ENCODE measurements at regions not wholly inside any gene's neighbourhood (a gene's known extent, or its start where the extent isn't known, plus 50 kb on each side); places are given as distances from the start of the nearest gene placed in this dataset.

GRCh38 chr14:101481557-101481956 is 79.7 kb upstream of the DIO3 start:
- Histone ChIP-seq H3K9ac (ENCODE audit: low read depth, low read length) (no peak overlapping the region), H3K36me3 (ENCODE audit: insufficient read depth, low read length) (no peaks in the 10 kb centered on the region), H3K9me3 (ENCODE audit: insufficient read depth, low read length, severe bottlenecking) (peaks cover 11% of the 10 kb centered on the region), H3K4me1 (ENCODE audit: insufficient read depth, low read length) (no peaks in the 10 kb centered on the region), H3K27ac (ENCODE audit: low read length) (no peak overlapping the region), H4K20me1 (ENCODE audit: insufficient read depth, low read length) (peaks cover 3% of the 10 kb centered on the region; the same call in 1 of the 2 replicates), H3K79me2 (ENCODE audit: insufficient read depth, low read length) (no peaks in the 10 kb centered on the region), H3K4me3 (ENCODE audit: low read depth in 1 of 2, low read length in 2 of 2) (no peak overlapping the region), H3K27me3 (ENCODE audit: insufficient read depth, low read length, poor library complexity) (no peaks in the 10 kb centered on the region), H3K4me2 (ENCODE audit: insufficient read depth, low read length) (no peak overlapping the region), H2AFZ (ENCODE audit: low read depth, low read length) (no peak overlapping the region)
- DNase-seq (no peak), ATAC-seq (ENCODE audit: insufficient read depth, low read depth) (no peak)
- no peak for TF ChIP-seq CTCF (IDR thresholded peaks at IDR 0.05; ENCODE audit: borderline replicate concordance, extremely low read depth, low read length, poor library complexity, severe bottlenecking)
- no peak for TF ChIP-seq EZH2 (IDR thresholded peaks at IDR 0.05; ENCODE audit: borderline replicate concordance, low read depth, low read length, severe bottlenecking)

GRCh38 chr14:101482066-101482465 is 79.2 kb upstream of the DIO3 start:
- Histone ChIP-seq H3K36me3 (ENCODE audit: insufficient read depth, low read length) (no peaks in the 10 kb centered on the region), H3K27ac (ENCODE audit: low read length) (no peak overlapping the region), H3K4me2 (ENCODE audit: insufficient read depth, low read length) (no peak overlapping the region), H3K4me3 (ENCODE audit: low read depth in 1 of 2, low read length in 2 of 2) (no peak overlapping the region), H4K20me1 (ENCODE audit: insufficient read depth, low read length) (peaks cover under 1% of the 10 kb centered on the region; the same call in 1 of the 2 replicates), H3K4me1 (ENCODE audit: insufficient read depth, low read length) (no peaks in the 10 kb centered on the region), H3K27me3 (ENCODE audit: insufficient read depth, low read length, poor library complexity) (no peaks in the 10 kb centered on the region), H3K9ac (ENCODE audit: low read depth, low read length) (no peak overlapping the region), H2AFZ (ENCODE audit: low read depth, low read length) (no peak overlapping the region), H3K79me2 (ENCODE audit: insufficient read depth, low read length) (no peaks in the 10 kb centered on the region), H3K9me3 (ENCODE audit: insufficient read depth, low read length, severe bottlenecking) (peaks cover 14% of the 10 kb centered on the region)
- TF ChIP-seq CTCF (IDR thresholded peaks at IDR 0.05; ENCODE audit: borderline replicate concordance, extremely low read depth, low read length, poor library complexity, severe bottlenecking) (no peak), EZH2 (IDR thresholded peaks at IDR 0.05; ENCODE audit: borderline replicate concordance, low read depth, low read length, severe bottlenecking) (no peak)
- ATAC-seq (ENCODE audit: insufficient read depth, low read depth): no peak
- DNase-seq: no peak

- Histone ChIP-seq H3K36me3 (ENCODE audit: insufficient read depth, low read length) (no peaks in the 10 kb centered on the region), H3K27me3 (ENCODE audit: insufficient read depth, low read length, poor library complexity) (no peaks in the 10 kb centered on the region), H3K9me3 (ENCODE audit: insufficient read depth, low read length, severe bottlenecking) (peaks cover 23% of the 10 kb centered on the region), H4K20me1 (ENCODE audit: insufficient read depth, low read length) (no peaks in the 10 kb centered on the region), H3K9ac (ENCODE audit: low read depth, low read length) (no peak overlapping the region), H3K4me1 (ENCODE audit: insufficient read depth, low read length) (no peaks in the 10 kb centered on the region), H3K79me2 (ENCODE audit: insufficient read depth, low read length) (no peaks in the 10 kb centered on the region), H3K4me3 (ENCODE audit: low read depth in 1 of 2, low read length in 2 of 2) (no peak overlapping the region), H3K27ac (ENCODE audit: low read length) (no peak overlapping the region), H2AFZ (ENCODE audit: low read depth, low read length) (no peak overlapping the region), H3K4me2 (ENCODE audit: insufficient read depth, low read length) (no peak overlapping the region)
- no peak for DNase-seq
- no peak for ATAC-seq (ENCODE audit: insufficient read depth, low read depth)
- TF ChIP-seq EZH2 (IDR thresholded peaks at IDR 0.05; ENCODE audit: borderline replicate concordance, low read depth, low read length, severe bottlenecking) (no peak), CTCF (IDR thresholded peaks at IDR 0.05; ENCODE audit: borderline replicate concordance, extremely low read depth, low read length, poor library complexity, severe bottlenecking) (no peak)
Observed at GRCh38 chr14:101483829-101484228, 77.5 kb upstream of the DIO3 start.
